OCI-LY3 (cell line): ENCODE measurements at regions not wholly inside any gene's neighbourhood (a gene's known extent, or its start where the extent isn't known, plus 50 kb on each side); places are given as distances from the start of the nearest gene placed in this dataset.

Source experiments
- CTCF ChIP-seq: fragments of 200-600, 300-600 bp; sonication (generic); IDR thresholded peaks from 2 replicates; pipeline ENCODE4 v1.5.1; 2014; ENCODE audit warnings: antibody characterized with exemption, low read length, low read depth
- EZH2phosphoT487 ChIP-seq: fragments of 200-600 bp; shearing (Covaris generic); IDR thresholded peaks from 2 replicates; pipeline ENCODE4 v1.6.1; 2018; ENCODE audit warnings: antibody characterized with exemption, mixed run types, low read depth

GRCh38 chr5:123755653-123756317 is 243.8 kb downstream of the CSNK1G3 start:
- no peak for TF ChIP-seq CTCF
- no peak for TF ChIP-seq EZH2phosphoT487
